IPS DF 19.7 (cell line): ENCODE measurements at regions not wholly inside any gene's neighbourhood (a gene's known extent, or its start where the extent isn't known, plus 50 kb on each side); places are given as distances from the start of the nearest gene placed in this dataset.

ENCODE experiments used
- DNase-seq: peaks from one replicate; pipeline ENCODE4 v3.0.0-alpha.2; 2013; ENCODE audit warnings: low read depth, low spot score

DNA sequence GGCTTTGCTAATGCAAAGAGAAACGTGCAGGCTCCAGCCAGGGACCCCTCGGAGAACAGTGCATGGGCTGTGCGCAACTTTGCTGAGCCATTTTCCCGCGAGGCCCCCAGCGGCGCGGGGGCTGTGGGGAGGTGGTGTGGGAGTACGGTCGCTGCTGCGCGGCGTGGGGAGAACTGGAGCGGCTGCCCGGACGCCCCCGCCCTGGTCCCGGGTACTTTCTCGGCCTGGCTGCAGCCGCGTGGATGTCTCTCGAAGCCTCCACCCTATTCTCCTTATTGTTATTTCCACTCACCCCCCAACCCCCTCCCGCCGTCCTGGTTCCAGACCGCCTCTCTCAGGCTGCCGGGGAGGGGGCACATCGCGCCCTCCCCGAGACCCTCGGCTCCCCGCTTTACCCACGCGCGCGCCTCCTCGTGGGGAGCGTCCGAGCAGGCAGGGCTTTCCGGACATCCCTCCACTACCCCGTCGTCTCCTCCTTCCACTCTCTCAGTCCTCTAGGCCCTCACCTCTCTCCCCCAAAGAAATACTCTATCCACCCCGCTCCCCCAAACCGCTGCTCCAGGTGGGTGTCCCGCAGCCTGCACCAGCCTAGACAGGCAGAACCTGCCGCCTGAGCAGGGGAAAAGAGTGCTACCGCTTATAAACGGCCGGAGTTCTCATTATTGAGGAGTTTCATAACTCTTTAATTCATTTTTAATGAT, 68.6 kb upstream of the TBCA start:
- DNase-seq = no peak

GRCh38 chr5:77844373-77844622, 68.2 kb upstream of the TBCA start:
- DNase-seq = no peak

DNA sequence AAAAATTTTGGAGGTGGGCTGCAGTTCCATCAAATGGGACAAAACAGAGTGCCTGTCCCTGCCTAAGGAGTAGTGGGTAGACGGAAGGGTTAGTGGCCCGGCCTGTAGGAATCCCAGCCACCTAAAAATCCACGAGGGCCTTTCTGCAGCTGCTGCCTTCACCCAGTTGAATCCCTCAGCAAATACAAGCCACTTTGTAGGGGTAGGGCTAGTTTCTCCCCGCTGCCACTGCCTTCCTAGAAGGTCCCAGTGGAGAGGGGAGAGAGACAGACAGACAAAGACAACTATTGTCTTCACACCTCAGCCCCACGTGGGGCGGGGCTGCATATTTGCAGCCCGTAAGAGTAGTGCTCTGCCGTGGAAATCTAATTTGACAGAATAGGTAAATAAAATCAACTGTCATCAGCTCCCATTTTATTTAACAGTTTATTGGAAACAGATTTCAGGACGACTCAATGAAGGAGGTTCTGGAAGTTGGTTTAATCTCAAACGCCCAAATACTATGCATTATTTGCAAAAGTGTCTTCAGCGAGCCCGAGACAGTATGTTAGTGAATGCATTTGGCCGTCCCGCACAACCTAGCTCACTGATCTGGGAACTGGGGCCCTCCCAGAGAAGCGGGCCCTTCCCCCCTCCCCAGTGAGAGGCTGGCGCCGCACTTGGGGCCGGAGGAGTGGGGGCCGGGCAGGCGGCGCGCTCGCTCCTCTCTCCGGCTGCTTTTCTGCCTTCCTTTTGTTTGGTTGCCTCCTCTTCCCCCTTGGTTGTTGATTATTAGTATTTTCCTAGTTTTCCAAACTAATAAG, 67.6 kb upstream of the TBCA start:
- no peak for DNase-seq

DNA sequence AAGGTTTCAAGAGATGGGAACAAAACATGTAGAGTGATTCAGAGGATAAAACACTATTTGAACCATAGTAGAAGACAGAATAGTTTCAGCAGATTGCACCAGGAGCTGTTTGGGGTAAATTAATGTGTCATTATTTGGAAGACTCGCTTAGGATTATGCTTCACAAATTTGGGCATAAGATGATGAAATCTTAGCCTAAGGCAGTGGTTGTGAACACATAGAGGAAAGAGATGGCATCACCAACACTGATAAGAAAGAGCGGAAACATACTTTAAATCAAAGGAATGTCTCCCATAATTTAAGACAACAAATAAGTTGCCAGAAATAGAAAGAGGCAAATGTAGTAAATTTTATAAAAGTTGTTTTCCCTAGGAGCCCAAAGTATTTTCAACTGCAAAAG, 66.1 kb upstream of the TBCA start:
- DNase-seq = no peak

GRCh38 chr5:77841616-77842015, 65.5 kb upstream of the TBCA start:
- no peak for DNase-seq

DNA sequence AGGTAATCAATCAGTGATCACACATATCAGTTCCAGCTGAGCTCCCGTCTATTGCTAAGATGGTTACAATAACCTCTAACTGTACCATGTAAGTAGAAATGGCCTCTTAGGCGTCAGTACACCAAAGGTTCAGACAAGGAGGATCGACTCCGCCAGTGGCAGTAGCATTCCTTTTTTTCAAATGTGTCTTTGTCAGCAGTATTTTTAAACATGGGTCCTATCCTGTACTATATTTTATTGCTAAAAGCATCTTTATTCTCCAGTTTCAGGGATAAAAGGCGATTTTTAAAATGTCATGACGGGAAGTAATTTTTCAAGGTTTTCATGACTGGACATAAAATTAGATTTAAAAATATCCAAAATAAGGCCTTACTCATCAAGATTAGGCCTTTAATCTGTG, 64.8 kb upstream of the TBCA start:
- no peak for DNase-seq

DNA sequence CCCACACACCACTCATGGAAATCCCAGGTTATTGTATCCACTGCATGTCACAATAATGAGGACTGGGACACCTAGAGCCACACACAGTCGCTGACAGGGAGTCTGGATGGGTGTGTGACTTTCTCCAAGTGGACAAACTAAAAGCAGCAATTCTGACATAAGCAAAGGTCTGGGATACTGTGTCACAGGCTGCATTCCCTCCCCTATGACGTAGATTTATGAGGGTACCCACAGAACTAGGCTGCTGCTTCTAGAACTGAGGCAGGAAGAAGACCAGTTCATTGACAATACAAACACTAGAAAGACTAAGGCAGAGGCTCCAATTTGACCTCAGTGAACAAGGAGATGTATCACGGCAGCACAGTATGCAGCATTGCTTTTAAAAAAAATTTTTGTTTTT, 63.6 kb upstream of the TBCA start:
- DNase-seq = no peak

DNA sequence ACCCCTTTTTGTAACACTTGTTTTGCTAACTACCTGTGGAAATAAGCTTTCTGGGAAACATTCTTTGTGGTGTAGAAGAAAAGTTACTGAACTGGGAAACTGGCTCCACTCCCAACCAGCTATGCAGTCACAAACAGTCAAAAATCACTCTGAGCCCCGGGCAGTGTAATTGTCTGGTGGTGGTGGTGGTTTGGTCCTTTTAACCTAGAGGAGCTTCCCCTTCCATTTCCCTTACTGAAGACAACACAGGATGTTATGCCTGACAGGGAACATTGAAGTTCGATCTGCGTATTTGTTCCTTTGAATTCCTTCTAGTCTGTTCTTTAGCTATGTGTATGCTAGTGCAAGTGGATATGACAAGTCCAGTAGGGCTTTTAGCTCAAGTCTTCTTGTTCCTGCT, 56.8 kb upstream of the TBCA start:
- no peak for DNase-seq

GRCh38 chr5:77832166-77832770, 56.1 kb upstream of the TBCA start:
- no peak for DNase-seq

DNA sequence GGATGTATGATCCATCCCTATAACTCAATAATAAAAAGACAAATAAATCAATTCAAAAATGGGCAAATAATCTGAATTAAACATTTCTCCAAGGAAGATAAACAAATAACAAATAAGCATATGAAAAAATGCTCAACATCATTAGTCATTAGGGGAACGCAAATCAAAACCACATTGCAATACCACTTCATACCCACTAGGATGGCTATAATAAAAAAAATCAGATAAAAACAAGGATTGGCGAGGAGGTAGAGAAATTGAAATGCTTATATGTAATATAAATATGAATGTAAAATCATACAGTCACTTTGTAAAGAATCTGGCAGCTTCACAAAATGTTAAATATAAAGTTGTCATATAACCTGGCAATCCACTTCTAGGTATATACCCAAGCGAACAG, 52.3 kb upstream of the TBCA start:
- DNase-seq = no peak
